C1 segment of cervical spinal cord (tissue), 14 donors: ENCODE measurements at regions not wholly inside any gene's neighbourhood (a gene's known extent, or its start where the extent isn't known, plus 50 kb on each side); places are given as distances from the start of the nearest gene placed in this dataset.
"Not testable (repeated sequence)": the region's sequence is repeated elsewhere in the genome, so short reads cannot be mapped to it uniquely, and the experiment has no call there.

ENCODE experiments used
- DNase-seq, 14 donors: peaks; one replicate each; lab custom pipeline; 2025; lab: John Stamatoyannopoulos, UW

- no peak for DNase-seq
Observed at GRCh38 chr10:36003688-36004087, 361.6 kb upstream of the FZD8 start.

DNA sequence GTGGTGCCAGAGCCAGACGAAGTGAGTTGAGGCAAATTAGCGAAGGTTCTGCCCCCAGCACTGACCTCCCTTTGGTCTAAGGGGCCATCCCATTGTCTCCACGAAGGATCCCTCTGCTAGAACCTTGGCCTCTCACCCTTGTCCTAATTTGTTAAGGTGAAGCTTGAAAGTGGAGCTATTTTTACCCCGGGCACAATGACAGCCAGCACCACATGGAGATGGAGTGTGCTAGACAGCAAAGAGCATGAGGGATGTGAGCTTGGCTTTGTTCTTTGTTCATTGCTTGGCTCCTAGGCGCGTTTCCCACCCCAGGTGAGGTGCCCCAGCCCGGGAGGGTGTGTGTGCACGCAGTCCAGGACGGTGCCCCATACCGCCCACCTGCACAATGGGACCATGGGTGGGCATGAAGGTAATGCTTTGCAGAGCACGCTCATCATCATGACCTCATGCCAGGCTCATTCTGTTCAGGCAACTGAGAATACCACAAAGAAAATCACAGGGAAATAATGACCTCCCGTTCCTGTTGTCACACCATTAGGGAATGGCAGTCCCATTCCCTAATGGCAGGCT, 361.0 kb upstream of the FZD8 start:
- no peak for DNase-seq

DNA sequence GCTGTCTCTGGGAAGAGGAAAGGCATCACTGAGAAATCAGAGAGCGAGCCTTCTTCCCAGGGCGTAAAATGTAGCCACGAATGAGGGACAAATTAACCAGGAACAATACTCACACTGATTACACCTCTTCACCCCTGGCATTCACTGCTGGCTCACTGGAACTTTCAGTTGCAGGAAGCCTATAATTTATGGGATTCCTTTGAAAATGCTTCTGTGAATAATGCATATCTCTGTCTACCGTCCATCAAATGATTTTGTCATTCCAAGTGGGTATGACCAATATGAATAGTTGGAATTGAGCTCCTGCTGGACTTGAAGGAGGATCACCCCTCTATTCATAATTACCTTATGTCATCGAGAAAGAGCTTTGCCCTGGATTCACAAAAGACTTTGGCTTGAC, 360.3 kb upstream of the FZD8 start:
- no peak for DNase-seq

- not testable (repeated sequence) for DNase-seq
Observed at GRCh38 chr10:36000754-36001153, 358.7 kb upstream of the FZD8 start.

DNA sequence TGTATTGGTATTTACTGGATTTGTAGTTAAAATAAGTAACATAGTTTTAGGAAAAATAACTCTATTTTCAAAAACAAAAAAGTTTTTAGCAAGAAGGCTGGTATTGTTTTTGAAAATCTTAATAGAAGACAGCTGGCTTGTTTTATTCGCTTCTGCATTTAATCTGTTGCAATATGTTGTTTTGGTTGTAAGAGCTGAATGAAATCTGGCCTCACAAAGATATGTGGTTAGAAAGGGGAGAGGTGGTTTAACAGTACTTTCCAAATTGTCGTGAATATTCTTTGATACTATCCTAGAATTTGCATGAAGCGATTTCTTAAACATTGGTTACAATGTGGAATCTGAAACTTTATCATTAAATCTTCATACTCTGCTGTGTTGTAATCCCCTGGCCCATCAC, 355.9 kb upstream of the FZD8 start:
- DNase-seq: no peak

GRCh38 chr10:35995485-35995884, 353.4 kb upstream of the FZD8 start:
- no peak for DNase-seq

- DNase-seq: no peak
Observed at GRCh38 chr10:35993591-35994515, 351.8 kb upstream of the FZD8 start.

DNA sequence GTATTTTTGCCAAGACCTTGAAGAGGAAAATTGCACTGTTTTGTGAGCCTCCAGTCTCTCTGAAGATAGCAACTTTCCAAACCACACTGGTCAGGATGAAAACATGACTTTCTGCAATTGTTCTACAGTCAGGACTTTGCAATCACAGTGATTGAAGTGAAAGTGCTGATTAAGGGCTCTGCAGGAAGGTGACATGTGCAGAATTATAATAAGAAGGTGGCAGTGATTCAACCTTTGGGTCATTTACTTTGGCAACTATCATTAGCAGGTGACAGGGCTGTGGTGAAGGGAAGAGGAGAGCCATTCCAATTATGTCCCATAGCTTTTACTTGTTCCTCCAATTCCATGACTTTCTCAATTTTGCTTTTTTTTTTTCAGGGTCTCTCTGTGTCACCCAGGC, 350.0 kb upstream of the FZD8 start:
- DNase-seq: no peak

- no peak for DNase-seq
Observed at GRCh38 chr10:35986756-35987502, 344.8 kb upstream of the FZD8 start.

DNA sequence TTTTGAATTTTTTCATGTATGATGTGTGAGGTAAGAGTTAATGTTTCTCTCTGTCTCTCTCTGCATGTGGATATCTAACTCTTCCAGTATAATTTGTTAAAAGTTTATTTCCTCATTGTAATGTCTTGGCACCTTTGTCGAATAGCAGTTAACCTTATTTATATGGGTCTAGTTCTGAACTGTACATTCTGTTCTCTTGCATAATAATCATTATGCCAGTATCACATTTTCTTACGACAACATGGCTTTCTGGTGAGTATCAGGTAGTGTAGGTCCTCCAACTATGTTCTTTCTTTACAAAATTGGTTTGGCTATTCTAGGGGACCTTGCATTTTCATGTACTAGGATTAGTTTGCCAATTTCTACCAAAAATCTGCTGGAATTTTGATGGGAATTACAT, 337.0 kb upstream of the FZD8 start:
- DNase-seq: no peak

DNA sequence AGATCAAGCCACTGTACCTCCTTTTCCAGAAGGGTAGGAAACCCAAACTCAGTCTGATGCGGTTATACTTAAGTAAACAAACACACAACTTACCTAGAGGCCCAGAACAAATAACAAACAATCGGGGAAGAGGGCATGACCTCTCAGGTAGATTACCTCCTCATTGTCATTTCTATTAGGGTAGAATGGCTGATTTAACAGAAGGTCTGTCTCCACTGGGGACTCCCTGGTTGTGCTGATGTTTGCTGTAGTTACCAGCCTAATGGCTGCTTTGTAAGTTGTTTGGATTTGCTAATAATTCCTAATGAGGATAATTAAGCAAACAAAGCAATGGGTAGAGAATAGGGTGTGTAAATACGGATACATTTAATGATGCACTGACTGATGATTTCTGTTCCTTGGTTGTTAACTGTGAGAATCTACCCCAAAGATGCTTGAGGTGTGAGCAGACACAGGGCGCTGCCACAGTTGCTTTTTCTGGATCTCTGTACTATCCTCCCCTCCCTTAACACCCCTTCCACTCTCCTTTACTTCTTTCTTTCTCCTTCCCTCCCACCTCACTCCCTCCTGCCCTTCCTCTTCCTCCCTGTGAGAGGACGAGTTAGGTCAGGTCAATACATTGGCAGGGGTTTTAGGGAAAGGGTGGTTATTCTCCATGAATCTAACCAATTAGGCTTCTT, 332.0 kb upstream of the FZD8 start:
- not testable (repeated sequence) for DNase-seq

DNA sequence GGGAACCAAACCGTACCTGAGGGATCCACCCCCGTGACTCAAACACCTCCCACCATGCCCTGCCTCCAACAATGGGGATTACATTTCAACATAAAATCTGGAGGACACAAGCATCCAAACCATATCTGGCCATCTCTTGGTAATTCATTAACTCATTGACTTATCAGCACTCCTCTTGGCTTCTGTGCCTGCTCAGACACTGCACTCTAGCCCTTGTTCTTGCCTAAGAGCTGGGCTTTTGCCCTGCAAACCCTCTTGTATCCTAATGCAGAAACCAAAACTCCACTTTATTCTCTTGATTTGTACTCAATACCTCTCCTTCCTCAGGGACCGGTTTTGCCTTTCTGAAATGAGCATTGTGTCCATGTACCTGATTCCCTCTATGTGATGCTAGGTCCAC, 330.2 kb upstream of the FZD8 start:
- DNase-seq: no peak

DNA sequence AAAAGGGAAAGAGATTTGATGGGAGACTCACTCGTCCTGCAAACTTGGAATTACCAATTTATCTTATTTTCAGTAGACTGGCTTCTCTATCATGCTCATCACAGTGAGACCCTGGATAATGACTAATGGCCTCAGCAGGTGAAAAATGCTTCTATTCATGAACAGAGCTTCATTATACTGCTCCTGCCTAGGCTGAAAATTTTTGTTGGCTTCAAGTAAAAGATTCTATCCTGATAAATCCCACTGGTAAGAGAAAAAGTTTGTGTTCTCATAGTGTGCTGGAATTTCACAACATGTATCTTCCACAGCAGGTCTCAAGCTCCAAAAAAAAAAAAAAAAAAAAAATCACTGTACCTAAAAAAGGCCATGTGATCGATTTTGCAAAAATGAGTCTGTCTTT, 329.3 kb upstream of the FZD8 start:
- DNase-seq: no peak

DNA sequence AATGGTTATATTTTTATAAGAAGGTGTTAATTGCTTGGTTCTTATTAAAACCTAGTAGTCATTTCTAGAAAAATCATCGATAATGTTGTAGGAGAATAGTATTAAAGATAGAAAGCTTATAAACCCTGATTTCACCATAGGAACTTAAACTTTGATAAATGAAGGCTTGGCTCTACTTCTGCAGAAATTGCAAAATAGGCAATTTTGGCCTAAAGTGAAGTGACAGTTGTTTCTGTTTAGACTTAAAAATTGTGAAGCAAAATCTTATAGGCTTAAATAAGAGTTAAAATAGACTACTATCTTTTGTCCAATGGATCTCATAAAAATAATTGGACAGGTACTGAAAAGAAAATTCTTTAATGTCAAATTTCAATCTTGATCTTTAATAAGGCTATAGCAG, 321.6 kb upstream of the FZD8 start:
- no peak for DNase-seq

DNA sequence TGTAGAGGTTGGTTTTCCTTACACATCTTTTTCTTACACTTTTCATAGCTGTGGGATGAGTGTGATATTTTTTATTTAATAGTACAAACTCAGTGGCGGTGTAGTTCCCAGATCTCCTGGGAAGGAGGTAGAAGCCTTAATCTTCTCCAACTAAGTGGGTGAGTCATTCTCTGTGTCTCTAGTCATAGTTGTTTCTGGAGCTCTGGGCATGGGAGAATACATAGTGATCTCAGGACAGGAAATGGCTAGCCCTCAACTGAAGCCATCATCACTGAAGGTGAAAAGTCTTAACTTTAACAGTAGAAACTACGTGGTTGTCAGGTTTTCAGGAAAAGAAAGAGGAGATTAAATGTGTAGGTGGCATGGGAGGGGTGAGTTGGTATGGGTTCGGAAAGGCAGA, 319.4 kb upstream of the FZD8 start:
- no peak for DNase-seq

DNA sequence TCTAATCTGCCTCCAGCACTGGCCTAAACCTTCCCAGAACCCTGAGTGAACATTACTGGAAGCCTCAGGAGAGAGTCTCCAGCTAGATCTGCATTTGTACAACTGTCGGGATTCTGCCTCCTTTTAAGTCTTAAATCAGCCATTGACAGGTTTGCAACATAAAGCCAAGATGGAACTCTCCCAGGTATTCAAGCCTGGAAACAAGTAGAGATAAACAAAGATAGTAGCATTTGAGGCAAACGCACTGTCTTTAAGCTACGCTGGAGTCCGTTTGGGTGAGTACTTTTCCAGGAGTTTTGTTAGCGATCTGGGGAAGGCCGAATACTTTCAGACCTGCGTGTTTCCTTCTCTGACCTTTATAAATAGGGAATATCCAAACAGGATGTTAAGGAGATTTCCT, 317.2 kb upstream of the FZD8 start:
- DNase-seq: no peak

DNA sequence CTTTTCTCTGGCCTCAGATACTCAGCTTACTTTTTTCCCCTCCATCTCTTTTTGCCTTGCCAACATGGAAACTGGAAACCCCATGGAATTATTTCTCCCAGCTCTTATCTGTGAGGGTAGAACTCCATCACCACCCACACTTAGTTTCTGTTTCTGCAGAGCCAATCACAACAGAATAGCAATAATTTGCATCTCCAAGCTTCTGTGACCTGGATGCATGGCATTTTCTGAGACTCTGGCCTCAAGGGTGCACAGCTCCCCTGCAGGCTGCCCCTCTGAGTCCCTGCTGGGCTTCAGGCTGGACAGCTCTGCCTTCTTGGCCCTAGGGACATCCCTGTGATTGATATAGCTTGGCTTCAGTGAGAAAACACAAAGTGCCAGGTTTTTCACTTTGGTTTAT, 316.5 kb upstream of the FZD8 start:
- DNase-seq: not testable (repeated sequence)

DNA sequence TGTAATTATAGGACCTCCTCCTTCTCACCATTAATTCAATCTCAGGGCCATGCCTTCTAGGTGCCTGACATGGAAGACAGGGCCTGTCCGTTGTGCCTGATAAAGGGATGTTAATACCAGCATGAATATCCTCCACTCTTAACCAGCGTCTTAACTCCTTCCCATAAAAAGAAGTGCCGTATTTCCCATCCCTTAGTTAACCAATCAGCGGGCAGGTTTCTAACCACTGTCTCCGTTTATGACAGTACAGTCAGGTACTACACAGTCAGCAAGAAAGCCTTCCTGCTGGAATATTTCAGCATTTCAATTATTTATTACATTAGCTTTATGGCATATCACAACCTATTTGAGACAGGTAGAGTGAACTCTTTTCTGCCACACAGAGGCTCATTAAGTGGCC, 308.6 kb upstream of the FZD8 start:
- no peak for DNase-seq

DNA sequence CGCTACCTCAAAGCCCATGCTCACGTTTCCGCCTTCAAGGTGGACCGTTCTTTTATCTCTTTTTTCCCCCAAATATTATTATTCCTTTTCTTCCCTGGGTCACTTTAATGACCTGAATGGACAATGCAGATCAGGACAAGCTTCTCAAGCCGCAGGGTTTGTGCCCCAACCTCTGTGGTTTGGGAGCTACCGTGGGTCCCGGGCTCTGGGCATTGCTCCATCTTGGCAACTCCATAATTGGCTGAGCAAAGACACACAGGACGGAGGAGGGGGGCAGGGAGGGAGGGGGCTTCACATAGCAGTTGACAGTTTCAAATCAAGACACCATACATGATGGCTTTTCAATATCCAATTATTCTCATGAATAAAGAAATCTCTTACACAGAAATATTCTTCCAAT, 308.1 kb upstream of the FZD8 start:
- DNase-seq: no peak

DNA sequence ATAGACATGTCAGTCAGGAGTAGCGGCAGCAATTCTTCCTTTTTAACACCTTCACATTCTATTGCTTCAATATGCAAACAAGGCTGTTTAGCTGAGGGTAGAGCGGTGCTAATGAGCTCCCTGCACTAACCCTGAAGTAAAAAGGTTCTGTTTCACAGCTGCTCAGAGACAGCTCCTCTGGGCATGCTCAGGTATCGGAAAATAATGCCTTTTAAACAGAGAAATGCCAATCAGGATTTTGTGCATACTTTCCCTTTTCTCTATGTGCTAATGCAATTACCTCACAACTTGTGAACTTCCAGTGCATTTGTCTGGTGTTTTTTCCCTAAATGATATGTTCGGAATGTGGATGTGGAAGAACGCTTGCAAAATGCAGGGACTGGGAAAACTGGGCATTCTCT, 307.7 kb upstream of the FZD8 start:
- no peak for DNase-seq

DNA sequence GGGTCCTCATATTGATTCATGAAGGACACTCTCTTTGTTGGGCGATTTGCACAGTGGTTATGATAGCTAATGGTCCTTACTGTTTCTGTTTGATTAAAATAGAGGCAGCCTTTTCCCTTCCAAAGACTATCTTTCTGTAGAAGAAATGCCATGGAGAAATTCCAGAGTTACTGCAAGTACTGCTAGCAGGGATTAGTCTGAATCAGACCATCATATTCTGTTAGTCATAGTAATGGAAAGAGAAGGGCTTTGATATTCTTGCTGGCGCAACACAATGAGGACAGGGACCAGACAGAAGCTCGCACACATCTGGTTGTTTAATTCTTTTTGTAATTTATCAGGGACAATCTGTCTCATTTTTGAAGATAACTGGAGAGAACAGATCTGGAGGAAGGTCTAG, 304.5 kb upstream of the FZD8 start:
- no peak for DNase-seq

- DNase-seq: no peak
Observed at GRCh38 chr10:35942057-35942456, 300.0 kb upstream of the FZD8 start.
